PC-3 (cell line): ENCODE measurements at regions not wholly inside any gene's neighbourhood (a gene's known extent, or its start where the extent isn't known, plus 50 kb on each side); places are given as distances from the start of the nearest gene placed in this dataset.

Experiments
- ATAC-seq: fragments of 200-7000 bp; cut with Tn5 transposase; 2 replicates; pipeline ENCODE4 v1.9.1; 2020; ENCODE audit warnings: mild to moderate bottlenecking, moderate library complexity
- BruUV-seq: library from RNA; stranded (reverse); fragments of 400-500 nt; replicated peaks from 2 replicates; lab custom pipeline; 2021; lab: Mats Ljungman, UMichigan
- CTCF ChIA-PET: fragments of 300-600 bp; sonication (Branson Sonifier 250); formaldehyde crosslinking; loops from one replicate; lab custom pipeline; 2022; ENCODE audit warnings: antibody characterized with exemption; lab: Charles Lee
- POLR2A ChIA-PET: fragments of 300-600 bp; sonication (Branson Sonifier 250); formaldehyde crosslinking; loops from one replicate; lab custom pipeline; 2022; ENCODE audit warnings: antibody characterized with exemption; ENCODE audit not compliant: unreplicated experiment; lab: Charles Lee
- DNase-seq: peaks from one replicate; pipeline ENCODE4 v3.0.0-alpha.2; 2015
- H2AFZ ChIP-seq: fragments of 300-600 bp; sonication (generic); 2 replicates; pipeline ENCODE4 v1.6.0; 2016; ENCODE audit warnings: antibody characterized with exemption, low read length
- H3F3A ChIP-seq: fragments of 300-600 bp; sonication (generic); one replicate; pipeline ENCODE4 v1.6.0; 2017; ENCODE audit warnings: antibody characterized with exemption, low read length, control low read depth, mild to moderate bottlenecking; ENCODE audit not compliant: unreplicated experiment
- H3K27ac ChIP-seq: fragments of 300-600 bp; sonication (generic); 2 replicates; pipeline ENCODE4 v1.5.1; 2016; ENCODE audit warnings: mild to moderate bottlenecking, low read length
- H3K27me3 ChIP-seq: fragments of 300-600 bp; sonication (generic); 2 replicates; pipeline ENCODE4 v1.6.1; 2016; ENCODE audit warnings: low read length, mixed read lengths
- H3K36me3 ChIP-seq: fragments of 300-600 bp; sonication (generic); 2 replicates; pipeline ENCODE4 v1.6.1; 2016; ENCODE audit warnings: low read depth, mixed run types, low read length, mixed read lengths
- H3K4me1 ChIP-seq: fragments of 300-600 bp; sonication (generic); 2 replicates; pipeline ENCODE4 v1.5.1; 2016; ENCODE audit warnings: low read length; ENCODE audit not compliant: insufficient read depth
- H3K4me2 ChIP-seq: fragments of 300-600 bp; sonication (generic); 2 replicates; pipeline ENCODE4 v1.6.0; 2016; ENCODE audit warnings: low read length
- H3K4me3 ChIP-seq: fragments of 300-600 bp; sonication (generic); 2 replicates; pipeline ENCODE4 v1.5.1; 2016; ENCODE audit warnings: mild to moderate bottlenecking, low read length, mixed read lengths
- H3K79me2 ChIP-seq: fragments of 300-600 bp; sonication (generic); 2 replicates; pipeline ENCODE4 v1.6.1; 2017; ENCODE audit warnings: low read length, mixed read lengths
- H3K9ac ChIP-seq: fragments of 300-600 bp; sonication (generic); 2 replicates; pipeline ENCODE4 v1.6.0; 2016; ENCODE audit warnings: mild to moderate bottlenecking, low read length
- H3K9me2 ChIP-seq: fragments of 300-600 bp; sonication (generic); replicated peaks from 2 replicates; pipeline ENCODE4 v1.6.1; 2016; ENCODE audit warnings: mixed run types, low read length, mixed read lengths
- H3K9me3 ChIP-seq: fragments of 300-600 bp; sonication (generic); 2 replicates; pipeline ENCODE4 v1.6.1; 2016; ENCODE audit warnings: low read length, mixed read lengths
- H4K20me1 ChIP-seq: fragments of 300-600 bp; sonication (generic); 2 replicates; pipeline ENCODE4 v1.6.1; 2016; ENCODE audit warnings: low read length, mixed read lengths
- CTCF ChIP-seq: fragments of 300-600 bp; sonication (generic); conservative IDR thresholded peaks from 2 replicates; pipeline ENCODE4 v1.5.1; 2017; ENCODE audit warnings: antibody characterized with exemption, low read depth, mild to moderate bottlenecking, low read length
- EZH2 ChIP-seq: fragments of 300-600 bp; sonication (generic); IDR thresholded peaks from one replicate; pipeline ENCODE4 v1.6.1; 2017; ENCODE audit warnings: antibody characterized with exemption, mild to moderate bottlenecking, low read length; ENCODE audit not compliant: unreplicated experiment
- EZH2phosphoT487 ChIP-seq: fragments of 300-600 bp; sonication (generic); IDR thresholded peaks from 2 replicates; pipeline ENCODE4 v1.6.1; 2018; ENCODE audit warnings: mild to moderate bottlenecking, antibody characterized with exemption, low read length, borderline replicate concordance
- intact Hi-C: fragments of 100-400 bp; cut with micrococcal nuclease; formaldehyde crosslinking; loops from 2 replicates; pipeline ENCODE4 v1.9.0; 2023

- Histone ChIP-seq H3K4me3 (no peak overlapping the region), H3K4me2 (no peak overlapping the region), H3K9ac (no peak overlapping the region), H3F3A (no peaks in the 10 kb centered on the region), H4K20me1 (no peaks in the 10 kb centered on the region), H3K9me3 (no peaks in the 10 kb centered on the region), H3K79me2 (no peaks in the 10 kb centered on the region), H2AFZ (no peak overlapping the region), H3K9me2 (no peaks in the 10 kb centered on the region), H3K27me3 (no peaks in the 10 kb centered on the region), H3K4me1 (no peaks in the 10 kb centered on the region), H3K36me3 (no peaks in the 10 kb centered on the region), H3K27ac (no peak overlapping the region)
- POLR2A ChIA-PET = no interaction called here
- no TSS peak for BruUV-seq
- TF ChIP-seq EZH2 = no peak
- TF ChIP-seq CTCF = no peak
- TF ChIP-seq EZH2phosphoT487 = no peak
- ATAC-seq (no peak), DNase-seq (no peak)
- intact Hi-C loops = no loop called here
- CTCF ChIA-PET = no interaction called here
Observed at GRCh38 chr2:160679686-160680085, 186.1 kb upstream of the RBMS1 start.

- no peak overlapping the region for H3K9ac ChIP-seq
- H3K36me3 ChIP-seq = no peaks in the 10 kb centered on the region
- POLR2A ChIA-PET = no interaction called here
- no peaks in the 10 kb centered on the region for H3K4me1 ChIP-seq
- ATAC-seq (no peak), DNase-seq (no peak)
- no peak overlapping the region for H3K27ac ChIP-seq
- no peaks in the 10 kb centered on the region for H4K20me1 ChIP-seq
- no peaks in the 10 kb centered on the region for H3K27me3 ChIP-seq
- H3K9me2 ChIP-seq = no peaks in the 10 kb centered on the region
- H3K4me3 ChIP-seq = no peak overlapping the region
- BruUV-seq = no TSS peak
- no peak for TF ChIP-seq CTCF
- TF ChIP-seq EZH2 = no peak
- no peak for TF ChIP-seq EZH2phosphoT487
- H3K9me3 ChIP-seq = no peaks in the 10 kb centered on the region
- no peaks in the 10 kb centered on the region for H3K79me2 ChIP-seq
- H3K4me2 ChIP-seq = no peak overlapping the region
- CTCF ChIA-PET = no interaction called here
- intact Hi-C loops = no loop called here
- H3F3A ChIP-seq = no peaks in the 10 kb centered on the region
- no peak overlapping the region for H2AFZ ChIP-seq
Observed at GRCh38 chr2:160680294-160680693, 186.7 kb upstream of the RBMS1 start.

GRCh38 chr2:160680974-160681373 is 187.4 kb upstream of the RBMS1 start:
- Histone ChIP-seq H3K9ac (no peak overlapping the region), H3K4me3 (no peak overlapping the region), H3K27ac (no peak overlapping the region), H3K79me2 (no peaks in the 10 kb centered on the region), H3K27me3 (no peaks in the 10 kb centered on the region), H3K36me3 (no peaks in the 10 kb centered on the region), H2AFZ (no peak overlapping the region), H3K4me2 (no peak overlapping the region), H3K9me3 (no peaks in the 10 kb centered on the region), H3K4me1 (no peaks in the 10 kb centered on the region), H3K9me2 (no peaks in the 10 kb centered on the region), H3F3A (no peaks in the 10 kb centered on the region), H4K20me1 (no peaks in the 10 kb centered on the region)
- ChIA-PET CTCF (no interaction called here), POLR2A (no interaction called here)
- BruUV-seq = no TSS peak
- DNase-seq = no peak
- TF ChIP-seq CTCF = no peak
- TF ChIP-seq EZH2phosphoT487 = no peak
- TF ChIP-seq EZH2 = no peak
- intact Hi-C loops = no loop called here
- no peak for ATAC-seq
